ENCODE measurements at regions not wholly inside any gene's neighbourhood (a gene's known extent, or its start where the extent isn't known, plus 50 kb on each side); places are given as distances from the start of the nearest gene placed in this dataset.

- Histone ChIP-seq H3K27me3 (replicated peaks in 1 of 2; ENCODE audit: control insufficient read depth in 2 of 2, insufficient read depth in 2 of 2, low read length in 1 of 2) (no peaks in the 10 kb centered on the region), H3K9ac (ENCODE audit: control insufficient read depth, insufficient read depth, low read length) (no peak overlapping the region), H3K9me3 (replicated peaks; ENCODE audit: control insufficient read depth, insufficient read depth, low read length) (no peaks in the 10 kb centered on the region), H3K79me2 (ENCODE audit: control insufficient read depth, insufficient read depth, low read length) (no peaks in the 10 kb centered on the region), H4K20me1 (ENCODE audit: control insufficient read depth, insufficient read depth) (no peaks in the 10 kb centered on the region), H3K36me3 (ENCODE audit: control insufficient read depth in 2 of 2, insufficient read depth in 2 of 2, low read length in 1 of 2) (no peaks in the 10 kb centered on the region), H3K4me1 (ENCODE audit: control insufficient read depth, insufficient read depth, low read length) (no peaks in the 10 kb centered on the region), H3K27ac (ENCODE audit: control insufficient read depth, insufficient read depth) (no peak overlapping the region), H3K4me3 (no peak overlapping the region), H2AFZ (ENCODE audit: control insufficient read depth, low read depth, low read length) (no peak overlapping the region), H3K4me2 (ENCODE audit: control insufficient read depth, insufficient read depth) (no peak overlapping the region)
- SMC1A ChIA-PET (ENCODE audit: uncharacterized antibody, unreplicated experiment), result interaction anchor here (0.9 kb wide), 1 partner anchor 11 kb away, joined by 3 read pairs; no protein-coding TSS in a partner anchor
- no peak for TF ChIP-seq SUZ12 (IDR thresholded peaks at IDR 0.05; ENCODE audit: unreplicated experiment)
- TF ChIP-seq SMAD5 (IDR thresholded peaks at IDR 0.05; ENCODE audit: low read depth), result no peak
- no peak for TF ChIP-seq CHD1 (IDR thresholded peaks at IDR 0.05; ENCODE audit: low read depth, low read length)
- TF ChIP-seq KDM1A (IDR thresholded peaks at IDR 0.05; ENCODE audit: borderline replicate concordance), result no peak
- no peak for TF ChIP-seq SUPT20H (IDR thresholded peaks at IDR 0.05; ENCODE audit: borderline replicate concordance, control insufficient read depth, low read depth, low read length)
- TF ChIP-seq CUX1 (IDR thresholded peaks at IDR 0.05; ENCODE audit: insufficient replicate concordance, low read depth, low read length), result no peak
- no peak for TF ChIP-seq IKZF2 (IDR thresholded peaks at IDR 0.05)
- no peak for TF ChIP-seq NR2C2 (IDR thresholded peaks at IDR 0.05; ENCODE audit: borderline replicate concordance, control insufficient read depth, insufficient read length, low read depth)
- TF ChIP-seq KAT2A (conservative IDR thresholded peaks at IDR 0.05; ENCODE audit: control insufficient read depth, low read depth, low read length), result no peak
- in situ Hi-C loops (cut with MboI) (loop anchor here (10.0 kb wide), 1 partner anchor 949 kb away; no protein-coding TSS in a partner anchor), intact Hi-C loops (cut with micrococcal nuclease; ENCODE audit: unreplicated experiment) (no loop called here)
- no TSS peak for BruUV-seq (replicated peaks)
- FAIRE-seq (no peak), DNase-seq (ENCODE audit: low read depth, low spot score) (no peak), ATAC-seq (no peak)
- RAD21 ChIA-PET (ENCODE audit: unreplicated experiment), result no interaction called here
- 34% methylated on average over 1 of the region's 1 CpG for WGBS (ENCODE audit: insufficient coverage, insufficient replicate concordance, low lambda C conversion rate, missing lambda C conversion rate)
- POLR2A ChIA-PET, result no interaction called here
- CTCF ChIA-PET, result interaction anchor here (1.1 kb wide), 1 partner anchor 12 kb away, joined by 4 read pairs; no protein-coding TSS in a partner anchor
These were observed 1005.9 kb upstream of the ADGRL3 start for GRCh38 chr4:60194214-60194613.

All from GM12878 (cell line).